ENCODE measurements at regions not wholly inside any gene's neighbourhood (a gene's known extent, or its start where the extent isn't known, plus 50 kb on each side); places are given as distances from the start of the nearest gene placed in this dataset.
A peak's percentile ranks its signal among the peaks of the same experiment; 100 is the strongest.

GRCh38 chr11:81497202-81497804, 1236.4 kb downstream of the FAM181B start:
- peaks cover 15% of the 10 kb centered on the region for H3K4me1 Mint-ChIP-seq
- H3K36me3 Mint-ChIP-seq (ENCODE audit: low read depth): no peaks in the 10 kb centered on the region
- Histone ChIP-seq H3K9me3 (ENCODE audit: control insufficient read depth, low read length) (no peaks in the 10 kb centered on the region), H3K4me1 (ENCODE audit: control insufficient read depth, insufficient read depth, low read length) (no peaks in the 10 kb centered on the region), H3K4me3 (ENCODE audit: low read length) (no peak overlapping the region), H3K9ac (ENCODE audit: extremely low read depth, low read length, poor library complexity, severe bottlenecking) (no peak overlapping the region), H3K36me3 (ENCODE audit: control insufficient read depth, insufficient read depth, low read length) (no peaks in the 10 kb centered on the region), H3K27me3 (ENCODE audit: control insufficient read depth, insufficient read depth, low read length, poor library complexity, severe bottlenecking) (no peaks in the 10 kb centered on the region), H3K27ac (ENCODE audit: low read depth, low read length) (no peak overlapping the region)
- TF ChIP-seq, protein P1, sequence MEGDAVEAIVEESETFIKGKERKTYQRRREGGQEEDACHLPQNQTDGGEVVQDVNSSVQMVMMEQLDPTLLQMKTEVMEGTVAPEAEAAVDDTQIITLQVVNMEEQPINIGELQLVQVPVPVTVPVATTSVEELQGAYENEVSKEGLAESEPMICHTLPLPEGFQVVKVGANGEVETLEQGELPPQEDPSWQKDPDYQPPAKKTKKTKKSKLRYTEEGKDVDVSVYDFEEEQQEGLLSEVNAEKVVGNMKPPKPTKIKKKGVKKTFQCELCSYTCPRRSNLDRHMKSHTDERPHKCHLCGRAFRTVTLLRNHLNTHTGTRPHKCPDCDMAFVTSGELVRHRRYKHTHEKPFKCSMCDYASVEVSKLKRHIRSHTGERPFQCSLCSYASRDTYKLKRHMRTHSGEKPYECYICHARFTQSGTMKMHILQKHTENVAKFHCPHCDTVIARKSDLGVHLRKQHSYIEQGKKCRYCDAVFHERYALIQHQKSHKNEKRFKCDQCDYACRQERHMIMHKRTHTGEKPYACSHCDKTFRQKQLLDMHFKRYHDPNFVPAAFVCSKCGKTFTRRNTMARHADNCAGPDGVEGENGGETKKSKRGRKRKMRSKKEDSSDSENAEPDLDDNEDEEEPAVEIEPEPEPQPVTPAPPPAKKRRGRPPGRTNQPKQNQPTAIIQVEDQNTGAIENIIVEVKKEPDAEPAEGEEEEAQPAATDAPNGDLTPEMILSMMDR (conservative IDR thresholded peaks at IDR 0.05): peak; percentile 81
- H3K4me3 Mint-ChIP-seq: no peak overlapping the region
- no peaks in the 10 kb centered on the region for H3K27me3 Mint-ChIP-seq (ENCODE audit: insufficient read depth)
- H3K9me3 Mint-ChIP-seq: no peaks in the 10 kb centered on the region
- DNase-seq: peak; percentile 49
- WGBS, 2 experiments (ENCODE audit: insufficient coverage in 1 of 2, insufficient read length in 1 of 2): 49 to 59% methylated on average over 4 to 5 of the region's 5 CpGs
- H3K27ac Mint-ChIP-seq: no peak overlapping the region

- no peaks in the 10 kb centered on the region for H3K36me3 Mint-ChIP-seq (ENCODE audit: low read depth)
- no peaks in the 10 kb centered on the region for H3K27me3 ChIP-seq (ENCODE audit: control insufficient read depth, insufficient read depth, low read length, poor library complexity, severe bottlenecking)
- no peak overlapping the region for H3K4me3 Mint-ChIP-seq
- 86 to 100% methylated on average over 1 of the region's 1 CpG for WGBS, 2 experiments (ENCODE audit: insufficient coverage in 1 of 2, insufficient read length in 1 of 2)
- TF ChIP-seq, protein P1 (conservative IDR thresholded peaks at IDR 0.05): no peak
- no peak overlapping the region for H3K4me3 ChIP-seq (ENCODE audit: low read length)
- no peaks in the 10 kb centered on the region for H3K4me1 ChIP-seq (ENCODE audit: control insufficient read depth, insufficient read depth, low read length)
- H3K9me3 Mint-ChIP-seq: no peaks in the 10 kb centered on the region
- H3K4me1 Mint-ChIP-seq: peaks cover 15% of the 10 kb centered on the region
- H3K9me3 ChIP-seq (ENCODE audit: control insufficient read depth, low read length): no peaks in the 10 kb centered on the region
- no peak overlapping the region for H3K27ac ChIP-seq (ENCODE audit: low read depth, low read length)
- H3K27me3 Mint-ChIP-seq (ENCODE audit: insufficient read depth): no peaks in the 10 kb centered on the region
- H3K27ac Mint-ChIP-seq: no peak overlapping the region
- no peaks in the 10 kb centered on the region for H3K36me3 ChIP-seq (ENCODE audit: control insufficient read depth, insufficient read depth, low read length)
- no peak for DNase-seq
- H3K9ac ChIP-seq (ENCODE audit: extremely low read depth, low read length, poor library complexity, severe bottlenecking): no peak overlapping the region
Measured at GRCh38 chr11:81496601-81497000, 1237.1 kb downstream of the FAM181B start.

GRCh38 chr11:81495699-81496292, 1237.9 kb downstream of the FAM181B start:
- H3K36me3 Mint-ChIP-seq (ENCODE audit: low read depth): no peaks in the 10 kb centered on the region
- H3K27me3 Mint-ChIP-seq (ENCODE audit: insufficient read depth): no peaks in the 10 kb centered on the region
- no peaks in the 10 kb centered on the region for H3K27me3 ChIP-seq (ENCODE audit: control insufficient read depth, insufficient read depth, low read length, poor library complexity, severe bottlenecking)
- H3K9me3 Mint-ChIP-seq: no peaks in the 10 kb centered on the region
- 83 to 84% methylated on average over 1 to 4 of the region's 4 CpGs for WGBS, 2 experiments (ENCODE audit: insufficient coverage in 1 of 2, insufficient read length in 1 of 2)
- TF ChIP-seq, protein P1 (conservative IDR thresholded peaks at IDR 0.05): no peak
- H3K4me1 ChIP-seq (ENCODE audit: control insufficient read depth, insufficient read depth, low read length): no peaks in the 10 kb centered on the region
- no peak overlapping the region for H3K4me3 Mint-ChIP-seq
- H3K36me3 ChIP-seq (ENCODE audit: control insufficient read depth, insufficient read depth, low read length): no peaks in the 10 kb centered on the region
- no peaks in the 10 kb centered on the region for H3K9me3 ChIP-seq (ENCODE audit: control insufficient read depth, low read length)
- peaks cover 15% of the 10 kb centered on the region for H3K4me1 Mint-ChIP-seq
- no peak overlapping the region for H3K27ac ChIP-seq (ENCODE audit: low read depth, low read length)
- H3K4me3 ChIP-seq (ENCODE audit: low read length): no peak overlapping the region
- peak; percentile 48 for DNase-seq
- no peak overlapping the region for H3K9ac ChIP-seq (ENCODE audit: extremely low read depth, low read length, poor library complexity, severe bottlenecking)
- no peak overlapping the region for H3K27ac Mint-ChIP-seq

Measured in endodermal cell (in vitro differentiated cells).